ENCODE measurements at regions not wholly inside any gene's neighbourhood (a gene's known extent, or its start where the extent isn't known, plus 50 kb on each side); places are given as distances from the start of the nearest gene placed in this dataset.
A peak's percentile ranks its signal among the peaks of the same experiment; 100 is the strongest.
"Not testable (repeated sequence)": the region's sequence is repeated elsewhere in the genome, so short reads cannot be mapped to it uniquely, and the experiment has no call there.

GRCh38 chr5:121100931-121101330 lies 636.8 kb downstream of the PRR16 start:
- DNase-seq (ENCODE audit: low read depth) = no peak

- DNase-seq (ENCODE audit: low read depth) = no peak
These were observed 641.8 kb downstream of the PRR16 start for GRCh38 chr5:121105921-121106320.

GRCh38 chr5:121106721-121107690 lies 642.9 kb downstream of the PRR16 start:
- not testable (repeated sequence) for DNase-seq (ENCODE audit: low read depth)

- DNase-seq (ENCODE audit: low read depth) = no peak
These were observed 644.6 kb downstream of the PRR16 start for GRCh38 chr5:121108725-121109124.

GRCh38 chr5:121109817-121110216 lies 645.7 kb downstream of the PRR16 start:
- no peak for DNase-seq (ENCODE audit: low read depth)

- no peak for DNase-seq (ENCODE audit: low read depth)
These were observed 657.7 kb downstream of the PRR16 start for GRCh38 chr5:121121786-121122185.

- DNase-seq (ENCODE audit: low read depth) = no peak
These were observed 674.4 kb downstream of the PRR16 start for GRCh38 chr5:121138495-121138907.

GRCh38 chr5:121138952-121139351 lies 674.9 kb downstream of the PRR16 start:
- DNase-seq (ENCODE audit: low read depth) = no peak

- DNase-seq (ENCODE audit: low read depth) = no peak
These were observed 680.7 kb downstream of the PRR16 start for GRCh38 chr5:121144764-121145163.

- no peak for DNase-seq (ENCODE audit: low read depth)
These were observed 687.4 kb downstream of the PRR16 start for GRCh38 chr5:121151534-121151933.

- no peak for DNase-seq (ENCODE audit: low read depth)
These were observed 688.3 kb downstream of the PRR16 start for GRCh38 chr5:121152411-121152810.

GRCh38 chr5:121156565-121156964 lies 692.5 kb downstream of the PRR16 start:
- DNase-seq (ENCODE audit: low read depth) = no peak

GRCh38 chr5:121158451-121158850 lies 693.2 kb upstream of the FTMT start:
- no peak for DNase-seq (ENCODE audit: low read depth)

GRCh38 chr5:121160591-121160990 lies 691.1 kb upstream of the FTMT start:
- DNase-seq (ENCODE audit: low read depth) = no peak

- DNase-seq (ENCODE audit: low read depth) = no peak
These were observed 687.0 kb upstream of the FTMT start for GRCh38 chr5:121164632-121165031.

- DNase-seq (ENCODE audit: low read depth) = no peak
These were observed 680.3 kb upstream of the FTMT start for GRCh38 chr5:121171361-121171760.

- no peak for DNase-seq (ENCODE audit: low read depth)
These were observed 679.8 kb upstream of the FTMT start for GRCh38 chr5:121171834-121172233.

- no peak for DNase-seq (ENCODE audit: low read depth)
These were observed 677.3 kb upstream of the FTMT start for GRCh38 chr5:121174351-121174750.

- DNase-seq (ENCODE audit: low read depth) = no peak
These were observed 675.7 kb upstream of the FTMT start for GRCh38 chr5:121175986-121176385.

GRCh38 chr5:121182788-121183490 lies 668.7 kb upstream of the FTMT start:
- DNase-seq (ENCODE audit: low read depth) = no peak

GRCh38 chr5:121188849-121189248 lies 662.8 kb upstream of the FTMT start:
- DNase-seq (ENCODE audit: low read depth) = no peak

GRCh38 chr5:121189342-121190305 lies 662.1 kb upstream of the FTMT start:
- peak; percentile 1 for DNase-seq (ENCODE audit: low read depth)
